ENCODE measurements at regions not wholly inside any gene's neighbourhood (a gene's known extent, or its start where the extent isn't known, plus 50 kb on each side); places are given as distances from the start of the nearest gene placed in this dataset.

GRCh38 chr17:45666641-45667040 is 117.5 kb upstream of the CRHR1 start:
- TF ChIP-seq, protein P1, sequence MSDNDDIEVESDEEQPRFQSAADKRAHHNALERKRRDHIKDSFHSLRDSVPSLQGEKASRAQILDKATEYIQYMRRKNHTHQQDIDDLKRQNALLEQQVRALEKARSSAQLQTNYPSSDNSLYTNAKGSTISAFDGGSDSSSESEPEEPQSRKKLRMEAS (IDR thresholded peaks at IDR 0.05; ENCODE audit: insufficient read depth, insufficient read length): no peak
- no peak for TF ChIP-seq GATA2 (IDR thresholded peaks at IDR 0.05; ENCODE audit: insufficient read depth, insufficient read length, low read depth, low read length)
- no peak for TF ChIP-seq POLR2AphosphoS5 (IDR thresholded peaks at IDR 0.05; ENCODE audit: insufficient read depth, low read depth, low read length)
- no peak for TF ChIP-seq EZH2 (IDR thresholded peaks at IDR 0.05; ENCODE audit: borderline replicate concordance, low read depth, low read length, severe bottlenecking)
- no peaks in the 10 kb centered on the region for H4K20me1 ChIP-seq (replicated peaks; ENCODE audit: control insufficient read depth, extremely low read depth, insufficient read depth, low read length)
- H3K4me1 ChIP-seq (ENCODE audit: control insufficient read depth, extremely low read depth, insufficient read depth, low read length): no peaks in the 10 kb centered on the region
- no peak overlapping the region for H3K27ac ChIP-seq (ENCODE audit: insufficient read depth, low read depth, low read length)
- H3K27me3 ChIP-seq (ENCODE audit: control insufficient read depth in 2 of 2, insufficient read depth in 2 of 2, low read length in 2 of 2): peaks cover 8 to 22% of the 10 kb centered on the region in 2 experiments
- intact Hi-C loops (cut with micrococcal nuclease) (no loop called here), dilution Hi-C loops (cut with MboI; ENCODE audit: extremely low pct_ligation_motif_present, low sequenced_read_pairs) (no loop called here)
- no peak overlapping the region for H3K9ac ChIP-seq (replicated peaks; ENCODE audit: extremely low read depth, insufficient read depth, low read length)
- no peaks in the 10 kb centered on the region for H3K9me1 ChIP-seq (replicated peaks; ENCODE audit: control insufficient read depth, extremely low read depth, insufficient read depth, low read length)
- DNase-seq (ENCODE audit: low read depth, low spot score) (no peak), FAIRE-seq (no peak)
- no peaks in the 10 kb centered on the region for H3K36me3 ChIP-seq (ENCODE audit: control insufficient read depth in 2 of 2, extremely low read depth in 1 of 2, insufficient read depth in 2 of 2, low read length in 2 of 2)
- H3K4me2 ChIP-seq (ENCODE audit: insufficient read depth, low read length): no peak overlapping the region
- no peak overlapping the region for H2AFZ ChIP-seq (ENCODE audit: low read depth, low read length)
- POLR2A ChIA-PET: no interaction called here
- CTCF ChIA-PET: interaction anchor here (1.0 to 2.9 kb wide), 4 partner anchors 11 to 165 kb away, joined by 3 to 9 read pairs (median 4); no protein-coding TSS in a partner anchor
- H3K79me2 ChIP-seq (ENCODE audit: control insufficient read depth, insufficient read depth, low read length): no peaks in the 10 kb centered on the region
- no TSS peak for BruUV-seq (replicated peaks)
- no peaks in the 10 kb centered on the region for H3K9me3 ChIP-seq (replicated peaks; ENCODE audit: control insufficient read depth, insufficient read depth, low read length)
- H3K4me3 ChIP-seq (replicated peaks in 1 of 3; ENCODE audit: insufficient read depth in 1 of 3, low read depth in 1 of 3, low read length in 3 of 3): no peak overlapping the region

DNA sequence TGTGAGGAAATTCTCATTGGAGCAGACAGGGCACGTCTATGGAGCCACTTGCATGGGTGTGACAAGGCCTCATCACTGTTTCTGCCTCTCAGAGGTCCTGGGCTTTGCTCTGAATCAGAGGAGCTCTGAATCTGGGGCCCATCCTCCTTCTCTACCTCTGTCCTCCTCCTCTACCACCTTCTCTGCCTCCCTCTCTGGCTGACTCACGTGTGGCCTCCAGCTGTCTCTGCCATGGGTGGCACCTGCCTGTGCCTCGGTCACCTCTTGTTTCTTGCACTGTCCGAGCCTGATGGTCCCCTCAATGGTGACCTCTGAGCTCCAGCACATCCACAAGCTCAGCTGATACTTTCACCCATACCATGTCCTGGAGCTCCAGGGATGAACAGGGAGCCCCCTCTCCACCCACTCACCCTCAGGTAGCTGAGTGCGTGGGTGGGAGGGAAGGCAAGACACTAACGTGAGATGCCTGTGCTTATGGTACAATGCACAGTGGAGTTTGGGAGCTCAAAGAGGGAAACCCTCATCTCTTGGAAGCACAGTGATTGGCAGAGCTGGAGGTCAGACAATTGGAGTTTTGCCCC is 116.4 kb upstream of the CRHR1 start:
- dilution Hi-C loops (cut with MboI; ENCODE audit: extremely low pct_ligation_motif_present, low sequenced_read_pairs) (no loop called here), intact Hi-C loops (cut with micrococcal nuclease) (no loop called here)
- Histone ChIP-seq H3K79me2 (ENCODE audit: control insufficient read depth, insufficient read depth, low read length) (no peaks in the 10 kb centered on the region), H3K4me3 (replicated peaks in 1 of 3; ENCODE audit: insufficient read depth in 1 of 3, low read depth in 1 of 3, low read length in 3 of 3) (no peak overlapping the region), H3K9ac (replicated peaks; ENCODE audit: extremely low read depth, insufficient read depth, low read length) (no peak overlapping the region), H3K9me1 (replicated peaks; ENCODE audit: control insufficient read depth, extremely low read depth, insufficient read depth, low read length) (no peaks in the 10 kb centered on the region), H3K36me3 (ENCODE audit: control insufficient read depth in 2 of 2, extremely low read depth in 1 of 2, insufficient read depth in 2 of 2, low read length in 2 of 2) (no peaks in the 10 kb centered on the region), H4K20me1 (replicated peaks; ENCODE audit: control insufficient read depth, extremely low read depth, insufficient read depth, low read length) (no peaks in the 10 kb centered on the region), H3K4me1 (ENCODE audit: control insufficient read depth, extremely low read depth, insufficient read depth, low read length) (no peaks in the 10 kb centered on the region), H3K27ac (ENCODE audit: insufficient read depth, low read depth, low read length) (no peak overlapping the region), H3K4me2 (ENCODE audit: insufficient read depth, low read length) (no peak overlapping the region), H3K9me3 (replicated peaks; ENCODE audit: control insufficient read depth, insufficient read depth, low read length) (no peaks in the 10 kb centered on the region), H2AFZ (ENCODE audit: low read depth, low read length) (no peak overlapping the region), H3K27me3 (ENCODE audit: control insufficient read depth in 2 of 2, insufficient read depth in 2 of 2, low read length in 2 of 2) (peaks cover 8 to 19% of the 10 kb centered on the region in 2 experiments)
- DNase-seq (ENCODE audit: low read depth, low spot score) (no peak), FAIRE-seq (no peak)
- ChIA-PET CTCF (interaction anchor here (1.3 kb wide), 1 partner anchor 164 kb away, joined by 3 read pairs; no protein-coding TSS in a partner anchor), POLR2A (no interaction called here)
- BruUV-seq (replicated peaks): no TSS peak
- TF ChIP-seq, protein P1 (IDR thresholded peaks at IDR 0.05; ENCODE audit: insufficient read depth, insufficient read length): no peak
- TF ChIP-seq FOS (IDR thresholded peaks at IDR 0.05; ENCODE audit: borderline replicate concordance, insufficient read depth, low read length): no peak
- no peak for TF ChIP-seq JUN (IDR thresholded peaks at IDR 0.05; ENCODE audit: borderline replicate concordance, insufficient read depth, insufficient read length, low read depth)
- TF ChIP-seq MYC (IDR thresholded peaks at IDR 0.05; ENCODE audit: low read depth, low read length): no peak
- TF ChIP-seq, protein P2, sequence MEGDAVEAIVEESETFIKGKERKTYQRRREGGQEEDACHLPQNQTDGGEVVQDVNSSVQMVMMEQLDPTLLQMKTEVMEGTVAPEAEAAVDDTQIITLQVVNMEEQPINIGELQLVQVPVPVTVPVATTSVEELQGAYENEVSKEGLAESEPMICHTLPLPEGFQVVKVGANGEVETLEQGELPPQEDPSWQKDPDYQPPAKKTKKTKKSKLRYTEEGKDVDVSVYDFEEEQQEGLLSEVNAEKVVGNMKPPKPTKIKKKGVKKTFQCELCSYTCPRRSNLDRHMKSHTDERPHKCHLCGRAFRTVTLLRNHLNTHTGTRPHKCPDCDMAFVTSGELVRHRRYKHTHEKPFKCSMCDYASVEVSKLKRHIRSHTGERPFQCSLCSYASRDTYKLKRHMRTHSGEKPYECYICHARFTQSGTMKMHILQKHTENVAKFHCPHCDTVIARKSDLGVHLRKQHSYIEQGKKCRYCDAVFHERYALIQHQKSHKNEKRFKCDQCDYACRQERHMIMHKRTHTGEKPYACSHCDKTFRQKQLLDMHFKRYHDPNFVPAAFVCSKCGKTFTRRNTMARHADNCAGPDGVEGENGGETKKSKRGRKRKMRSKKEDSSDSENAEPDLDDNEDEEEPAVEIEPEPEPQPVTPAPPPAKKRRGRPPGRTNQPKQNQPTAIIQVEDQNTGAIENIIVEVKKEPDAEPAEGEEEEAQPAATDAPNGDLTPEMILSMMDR (IDR thresholded peaks at IDR 0.05; ENCODE audit: extremely low read depth in 1 of 2, insufficient read depth in 1 of 2, low read depth in 1 of 2, low read length in 2 of 2): no peak
